A549 (cell line): ENCODE measurements at regions not wholly inside any gene's neighbourhood (a gene's known extent, or its start where the extent isn't known, plus 50 kb on each side); places are given as distances from the start of the nearest gene placed in this dataset.

ENCODE experiments used
- ATAC-seq, 2 experiments: fragments of 200-7000 bp in 1 of 2; fragments of >200 bp in 1 of 2; cut with Nextera tagmentation in 1 of 2; cut with Tn5 transposase in 1 of 2; 3 replicates each; pipeline versions ENCODE4 v1.8.0 to v1.9.1; 2018 to 2020; ENCODE audit warnings: mild to moderate bottlenecking in 1 of 2, moderate library complexity in 1 of 2
- CTCF ChIA-PET: fragments of 300-600 bp; sonication (Branson Sonifier 250); formaldehyde crosslinking; extraction: SDS; loops from one replicate; lab custom pipeline; 2021; ENCODE audit warnings: antibody characterized with exemption, inconsistent platforms; lab: Yijun Ruan, JAX
- POLR2A ChIA-PET: fragments of 350-600 bp; formaldehyde crosslinking; extraction: SDS; loops from one replicate; lab custom pipeline; 2021; ENCODE audit warnings: antibody characterized with exemption, inconsistent platforms; lab: Yijun Ruan, JAX
- DNase-seq, 2 experiments: peaks; one replicate each; pipeline versions ENCODE4 v3.0.0 to v3.0.0-alpha.2; 2011 to 2016; ENCODE audit warnings: low read depth in 1 of 2, low spot score in 1 of 2
- FAIRE-seq: peaks from 2 replicates; lab custom pipeline; 2011; peaks lifted over from hg19 to GRCh38; lab: Jason Lieb, UNC
- H3K27ac ChIP-seq, 2 experiments: fragments of >200 bp; sonication (Bioruptor Twin); formaldehyde crosslinking; 3 replicates each; pipeline ENCODE4 v1.5.1; 2016 to 2017
- H3K4me1 ChIP-seq: fragments of >200 bp; sonication (Bioruptor Twin); formaldehyde crosslinking; 3 replicates; pipeline ENCODE4 v1.6.1; 2016
- H3K4me2 ChIP-seq: fragments of >200 bp; sonication (Bioruptor Twin); formaldehyde crosslinking; 3 replicates; pipeline ENCODE4 v1.6.1; 2016
- H3K4me3 ChIP-seq: fragments of >200 bp; sonication (Bioruptor Twin); formaldehyde crosslinking; 3 replicates; pipeline ENCODE4 v1.5.1; 2016
- H3K9me3 ChIP-seq: fragments of >200 bp; sonication (Bioruptor Twin); formaldehyde crosslinking; 3 replicates; pipeline ENCODE4 v1.6.1; 2016
- ATOH8 ChIP-seq: fragments of 250-450 bp; sonication (Bioruptor Pico); IDR thresholded peaks from 2 replicates; pipeline ENCODE4 v1.5.0; 2020; ENCODE audit warnings: low read depth, mild to moderate bottlenecking, moderate library complexity
- CBX8 ChIP-seq: fragments of 200-600 bp; sonication (generic); IDR thresholded peaks from 2 replicates; pipeline ENCODE4 v1.6.1; 2016
- CHD2 ChIP-seq: fragments of 150-350 bp; IDR thresholded peaks from 2 replicates; pipeline ENCODE4 v1.6.1; 2014; ENCODE audit warnings: low read length; ENCODE audit not compliant: partially characterized antibody
- E2F6 ChIP-seq: IDR thresholded peaks from 2 replicates; pipeline ENCODE4 v1.6.1; 2012; ENCODE audit warnings: low read depth, borderline replicate concordance
- EHMT2 ChIP-seq: fragments of 200-600 bp; sonication (generic); IDR thresholded peaks from 2 replicates; pipeline ENCODE4 v1.6.1; 2016; ENCODE audit warnings: antibody characterized with exemption, low read depth, mild to moderate bottlenecking, moderate library complexity
- ESRRA ChIP-seq: fragments of 150-350 bp; IDR thresholded peaks from 2 replicates; pipeline ENCODE4 v1.6.1; 2014; ENCODE audit warnings: mild to moderate bottlenecking, low read length, borderline replicate concordance
- FOSB ChIP-seq: fragments of 250-450 bp; sonication (Bioruptor Pico); IDR thresholded peaks from 2 replicates; pipeline ENCODE4 v1.5.0; 2020; ENCODE audit warnings: mild to moderate bottlenecking, moderate library complexity
- FOSL2 ChIP-seq, 2 experiments: fragments of 450-650 bp in 1 of 2; fragments of >200 bp in 1 of 2; sonication (Bioruptor Twin) in 1 of 2; formaldehyde crosslinking; IDR thresholded peaks; 2 replicates each; pipeline versions ENCODE4 v1.5.0 to v1.6.1; 2016 to 2020; ENCODE audit warnings: mild to moderate bottlenecking in 1 of 2, moderate library complexity in 1 of 2
- FOXS1 ChIP-seq: fragments of 250-450 bp; sonication (Bioruptor Pico); IDR thresholded peaks from 2 replicates; pipeline ENCODE4 v1.5.0; 2020; ENCODE audit warnings: mild to moderate bottlenecking, moderate library complexity
- HEYL ChIP-seq: fragments of 250-450 bp; sonication (Bioruptor Pico); IDR thresholded peaks from 2 replicates; pipeline ENCODE4 v1.8.0; 2021; ENCODE audit warnings: mild to moderate bottlenecking, moderate library complexity
- HOXB13 ChIP-seq: fragments of 250-450 bp; sonication (Bioruptor Pico); IDR thresholded peaks from 2 replicates; pipeline ENCODE4 v1.5.0; 2020; ENCODE audit warnings: low read depth, mild to moderate bottlenecking, moderate library complexity
- HOXB5 ChIP-seq: fragments of 250-450 bp; sonication (Bioruptor Pico); IDR thresholded peaks from 2 replicates; pipeline ENCODE4 v1.5.0; 2020; ENCODE audit warnings: mild to moderate bottlenecking, moderate library complexity
- JUN ChIP-seq, 2 experiments: fragments of >200 bp; sonication (Bioruptor Twin); formaldehyde crosslinking; IDR thresholded peaks; 2 replicates in 1 of 2; 3 replicates in 1 of 2; pipeline ENCODE4 v1.6.1; 2016 to 2017
- KDM5A ChIP-seq: fragments of 200-600 bp; sonication (generic); IDR thresholded peaks from 2 replicates; pipeline ENCODE4 v1.6.1; 2016; ENCODE audit warnings: antibody characterized with exemption, mild to moderate bottlenecking
- MAX ChIP-seq: IDR thresholded peaks from 2 replicates; pipeline ENCODE4 v1.6.1; 2012
- NFE2L2 ChIP-seq: fragments of 150-350 bp; conservative IDR thresholded peaks from 2 replicates; pipeline ENCODE4 v1.6.1; 2014; ENCODE audit warnings: low read length
- PHF8 ChIP-seq: fragments of 200-600 bp; sonication (generic); IDR thresholded peaks from 2 replicates; pipeline ENCODE4 v1.6.1; 2016; ENCODE audit warnings: low read depth, mild to moderate bottlenecking, antibody characterized with exemption, moderate library complexity, borderline replicate concordance
- RFX5 ChIP-seq: fragments of 450-650 bp; IDR thresholded peaks from 2 replicates; pipeline ENCODE4 v1.7.1; 2014; ENCODE audit warnings: antibody characterized with exemption, mild to moderate bottlenecking, moderate library complexity
- SREBF2 ChIP-seq: fragments of 450-650 bp; IDR thresholded peaks from 2 replicates; pipeline ENCODE4 v1.6.1; 2014; ENCODE audit warnings: mild to moderate bottlenecking, moderate library complexity
- ZC3H11A ChIP-seq: fragments of 450-650 bp; IDR thresholded peaks from 2 replicates; pipeline ENCODE4 v1.6.1; 2014; ENCODE audit warnings: antibody characterized with exemption, mild to moderate bottlenecking
- ZSCAN20 ChIP-seq: fragments of 250-450 bp; sonication (Bioruptor Pico); IDR thresholded peaks from 2 replicates; pipeline ENCODE4 v1.8.0; 2022; ENCODE audit warnings: mild to moderate bottlenecking, moderate library complexity
- WGBS: methylation state at CpG from one replicate; pipeline ENCODE4 v1.1.6; 2017; ENCODE audit errors: missing lambda C conversion rate; 5-methylcytosine and 5-hydroxymethylcytosine counted together
- TF ChIP-seq, protein P1 (sequence below): fragments of >200 bp; sonication (Bioruptor Twin); formaldehyde crosslinking; IDR thresholded peaks from 3 replicates; pipeline ENCODE4 v1.6.1; 2016
- TF ChIP-seq, protein P2 (sequence below): fragments of 450-650 bp; IDR thresholded peaks from 2 replicates; pipeline ENCODE4 v1.6.1; 2014; ENCODE audit warnings: antibody characterized with exemption

- CTCF ChIA-PET, result no interaction called here
- no peak for FAIRE-seq
- no peak overlapping the region for H3K4me3 ChIP-seq
- TF ChIP-seq HOXB5 (CRISPR knock-in tag) (no peak), FOSL2 (IDR thresholded peaks at IDR 0.05) (no peak), FOSL2 (CRISPR knock-in tag; IDR thresholded peaks at IDR 0.05) (no peak), ATOH8 (CRISPR knock-in tag) (no peak), FOXS1 (no peak), RFX5 (no peak)
- TF ChIP-seq, protein P1, sequence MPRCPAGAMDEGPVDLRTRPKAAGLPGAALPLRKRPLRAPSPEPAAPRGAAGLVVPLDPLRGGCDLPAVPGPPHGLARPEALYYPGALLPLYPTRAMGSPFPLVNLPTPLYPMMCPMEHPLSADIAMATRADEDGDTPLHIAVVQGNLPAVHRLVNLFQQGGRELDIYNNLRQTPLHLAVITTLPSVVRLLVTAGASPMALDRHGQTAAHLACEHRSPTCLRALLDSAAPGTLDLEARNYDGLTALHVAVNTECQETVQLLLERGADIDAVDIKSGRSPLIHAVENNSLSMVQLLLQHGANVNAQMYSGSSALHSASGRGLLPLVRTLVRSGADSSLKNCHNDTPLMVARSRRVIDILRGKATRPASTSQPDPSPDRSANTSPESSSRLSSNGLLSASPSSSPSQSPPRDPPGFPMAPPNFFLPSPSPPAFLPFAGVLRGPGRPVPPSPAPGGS, result no peak
- TF ChIP-seq, all 56 proteins: peak for 0
- Histone ChIP-seq H3K9me3 (no peaks in the 10 kb centered on the region), H3K4me2 (no peak overlapping the region), H3K4me1 (no peaks in the 10 kb centered on the region), H3K27ac (no peak overlapping the region)
- DNase-seq, result no peak
- no peak for ATAC-seq
- POLR2A ChIA-PET, result no interaction called here
Observed at GRCh38 chr6:118367314-118367713, 180.8 kb upstream of the PLN start.

GRCh38 chr6:118370722-118371121 is 177.4 kb upstream of the PLN start:
- H3K9me3 ChIP-seq, result no peaks in the 10 kb centered on the region
- no peak overlapping the region for H3K4me2 ChIP-seq
- FAIRE-seq (no peak), ATAC-seq (no peak), DNase-seq (no peak)
- H3K27ac ChIP-seq, result no peak overlapping the region
- H3K4me3 ChIP-seq, result no peak overlapping the region
- POLR2A ChIA-PET, result no interaction called here
- 8% methylated on average over 3 of the region's 3 CpGs for WGBS
- TF ChIP-seq PHF8 (no peak), HOXB13 (CRISPR knock-in tag) (no peak), JUN (IDR thresholded peaks at IDR 0.05) (no peak), ESRRA (no peak), CBX8 (no peak), MAX (no peak), EHMT2 (no peak), ZC3H11A (no peak), NFE2L2 (no peak), KDM5A (no peak), FOSL2 (IDR thresholded peaks at IDR 0.05) (no peak), FOSL2 (CRISPR knock-in tag; IDR thresholded peaks at IDR 0.05) (no peak), ZSCAN20 (CRISPR knock-in tag) (no peak)
- CTCF ChIA-PET, result no interaction called here
- no peaks in the 10 kb centered on the region for H3K4me1 ChIP-seq

GRCh38 chr6:118371955-118372354 is 176.1 kb upstream of the PLN start:
- FAIRE-seq, result no peak
- DNase-seq, result no peak
- WGBS, result 0% methylated on average over 1 of the region's 1 CpG
- no peak overlapping the region for H3K4me3 ChIP-seq
- ATAC-seq, result no peak
- no peak overlapping the region for H3K27ac ChIP-seq
- CTCF ChIA-PET, result no interaction called here
- POLR2A ChIA-PET, result no interaction called here
- no peaks in the 10 kb centered on the region for H3K9me3 ChIP-seq
- H3K4me1 ChIP-seq, result no peaks in the 10 kb centered on the region
- TF ChIP-seq, protein P2, sequence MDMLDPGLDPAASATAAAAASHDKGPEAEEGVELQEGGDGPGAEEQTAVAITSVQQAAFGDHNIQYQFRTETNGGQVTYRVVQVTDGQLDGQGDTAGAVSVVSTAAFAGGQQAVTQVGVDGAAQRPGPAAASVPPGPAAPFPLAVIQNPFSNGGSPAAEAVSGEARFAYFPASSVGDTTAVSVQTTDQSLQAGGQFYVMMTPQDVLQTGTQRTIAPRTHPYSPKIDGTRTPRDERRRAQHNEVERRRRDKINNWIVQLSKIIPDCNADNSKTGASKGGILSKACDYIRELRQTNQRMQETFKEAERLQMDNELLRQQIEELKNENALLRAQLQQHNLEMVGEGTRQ, result no peak
- no peak for TF ChIP-seq CBX8
- no peak overlapping the region for H3K4me2 ChIP-seq

GRCh38 chr6:118372413-118372812 is 175.7 kb upstream of the PLN start:
- FAIRE-seq (no peak), ATAC-seq (no peak), DNase-seq (no peak)
- TF ChIP-seq, protein P1, result no peak
- TF ChIP-seq HEYL (CRISPR knock-in tag) (no peak), E2F6 (no peak), RFX5 (no peak), FOSB (CRISPR knock-in tag) (no peak), SREBF2 (no peak), CHD2 (no peak)
- H3K4me3 ChIP-seq, result no peak overlapping the region
- no peak overlapping the region for H3K4me2 ChIP-seq
- POLR2A ChIA-PET, result no interaction called here
- no peaks in the 10 kb centered on the region for H3K4me1 ChIP-seq
- H3K9me3 ChIP-seq, result no peaks in the 10 kb centered on the region
- CTCF ChIA-PET, result no interaction called here
- H3K27ac ChIP-seq, result no peak overlapping the region
